ENCODE measurements at regions not wholly inside any gene's neighbourhood (a gene's known extent, or its start where the extent isn't known, plus 50 kb on each side); places are given as distances from the start of the nearest gene placed in this dataset.

GRCh38 chr1:113185463-113186104 is 112.6 kb downstream of the LRIG2 start:
- DNase-seq (ENCODE audit: low spot score) = no peak
- H3K27ac ChIP-seq = no peak overlapping the region
- H3K27me3 ChIP-seq = no peaks in the 10 kb centered on the region
- H3K4me1 ChIP-seq = no peaks in the 10 kb centered on the region
- TF ChIP-seq CTCF (IDR thresholded peaks at IDR 0.05) = no peak
- no peak overlapping the region for H3K4me3 ChIP-seq
- peaks cover 0 to 7% of the 10 kb centered on the region in 2 donors for H3K9me3 ChIP-seq
- no peaks in the 10 kb centered on the region for H3K36me3 ChIP-seq

GRCh38 chr1:113190078-113190477 is 117.1 kb downstream of the LRIG2 start:
- Histone ChIP-seq H3K9me3 (peaks cover 0 to 7% of the 10 kb centered on the region in 2 donors), H3K4me3 (no peak overlapping the region), H3K27me3 (no peaks in the 10 kb centered on the region), H3K27ac (no peak overlapping the region), H3K4me1 (no peaks in the 10 kb centered on the region), H3K36me3 (no peaks in the 10 kb centered on the region)
- no peak for TF ChIP-seq CTCF (IDR thresholded peaks at IDR 0.05)
- no peak for DNase-seq (ENCODE audit: low spot score)

- no peak for TF ChIP-seq CTCF (IDR thresholded peaks at IDR 0.05)
- H3K9me3 ChIP-seq = peaks cover 0 to 5% of the 10 kb centered on the region in 2 donors
Observed at GRCh38 chr1:113190930-113191329, 117.9 kb downstream of the LRIG2 start.

GRCh38 chr1:113191579-113192076 is 118.6 kb downstream of the LRIG2 start:
- no peak for TF ChIP-seq CTCF (IDR thresholded peaks at IDR 0.05)
- Histone ChIP-seq H3K36me3 (no peaks in the 10 kb centered on the region), H3K4me1 (no peaks in the 10 kb centered on the region)

More at GRCh38 chr1:113190930-113191329, 117.9 kb downstream of the LRIG2 start:
- H3K27me3 ChIP-seq = no peaks in the 10 kb centered on the region
- no peak for DNase-seq (ENCODE audit: low spot score)
- H3K27ac ChIP-seq = no peak overlapping the region
- no peaks in the 10 kb centered on the region for H3K36me3 ChIP-seq
- no peak overlapping the region for H3K4me3 ChIP-seq
- no peaks in the 10 kb centered on the region for H3K4me1 ChIP-seq

GRCh38 chr1:113192242-113192641 is 119.2 kb downstream of the LRIG2 start:
- TF ChIP-seq CTCF (IDR thresholded peaks at IDR 0.05) = no peak
- H3K9me3 ChIP-seq = peaks cover 0 to 5% of the 10 kb centered on the region in 2 donors

More at GRCh38 chr1:113191579-113192076, 118.6 kb downstream of the LRIG2 start:
- Histone ChIP-seq H3K27ac (no peak overlapping the region), H3K4me3 (no peak overlapping the region), H3K27me3 (no peaks in the 10 kb centered on the region), H3K9me3 (peaks cover 0 to 5% of the 10 kb centered on the region in 2 donors)
- DNase-seq (ENCODE audit: low spot score) = no peak

GRCh38 chr1:113192980-113193379 is 120.0 kb downstream of the LRIG2 start:
- TF ChIP-seq CTCF (IDR thresholded peaks at IDR 0.05) = no peak
- peaks cover 0 to 5% of the 10 kb centered on the region in 2 donors for H3K9me3 ChIP-seq
- no peak overlapping the region for H3K27ac ChIP-seq
- H3K27me3 ChIP-seq = no peaks in the 10 kb centered on the region
- no peaks in the 10 kb centered on the region for H3K4me1 ChIP-seq
- no peaks in the 10 kb centered on the region for H3K36me3 ChIP-seq
- no peak for DNase-seq (ENCODE audit: low spot score)
- H3K4me3 ChIP-seq = no peak overlapping the region

More at GRCh38 chr1:113192242-113192641, 119.2 kb downstream of the LRIG2 start:
- Histone ChIP-seq H3K36me3 (no peaks in the 10 kb centered on the region), H3K27ac (no peak overlapping the region), H3K4me1 (no peaks in the 10 kb centered on the region), H3K4me3 (no peak overlapping the region), H3K27me3 (no peaks in the 10 kb centered on the region)
- no peak for DNase-seq (ENCODE audit: low spot score)
